Endothelial cell of umbilical vein (primary cell): ENCODE measurements at regions not wholly inside any gene's neighbourhood (a gene's known extent, or its start where the extent isn't known, plus 50 kb on each side); places are given as distances from the start of the nearest gene placed in this dataset.

ENCODE experiments used
- BruUV-seq: library from RNA; stranded (reverse); fragments of 400-500 nt; replicated peaks from 2 replicates; lab custom pipeline; 2021; lab: Mats Ljungman, UMichigan
- CTCF ChIA-PET: fragments of 300-600, 350-600 bp; sonication (Branson Sonifier 250); formaldehyde crosslinking; loops from one replicate; lab custom pipeline; 2021; ENCODE audit warnings: antibody characterized with exemption, inconsistent platforms; lab: Charles Lee
- POLR2A ChIA-PET: fragments of 300-600, 350-600 bp; sonication (Branson Sonifier 250); formaldehyde crosslinking; loops from one replicate; lab custom pipeline; 2021; ENCODE audit warnings: antibody characterized with exemption, inconsistent platforms; lab: Charles Lee
- DNase-seq: peaks from one replicate; pipeline ENCODE4 v3.0.0-alpha.2; 2011; ENCODE audit warnings: low read depth, low spot score
- FAIRE-seq: peaks from 2 replicates; lab custom pipeline; 2011; peaks lifted over from hg19 to GRCh38; lab: Jason Lieb, UNC
- H2AFZ ChIP-seq: 2 replicates; pipeline ENCODE4 v1.6.0; 2012; ENCODE audit warnings: low read depth, low read length, control low read depth, inconsistent platforms
- H3K27ac ChIP-seq: 2 replicates; pipeline ENCODE4 v1.5.1; 2011; ENCODE audit warnings: low read depth, mild to moderate bottlenecking, control low read depth, low read length, moderate library complexity; ENCODE audit not compliant: insufficient read depth
- H3K27me3 ChIP-seq, 2 experiments: 2 replicates each; pipeline versions ENCODE4 v1.6.0 to v1.6.1; 2011; ENCODE audit warnings: low read length in 2 of 2, mixed read lengths in 1 of 2; ENCODE audit not compliant: control insufficient read depth in 2 of 2, insufficient read depth in 2 of 2
- H3K36me3 ChIP-seq, 2 experiments: 2 replicates in 1 of 2; 3 replicates in 1 of 2; pipeline ENCODE4 v1.5.1; 2011; ENCODE audit warnings: low read length in 2 of 2, mild to moderate bottlenecking in 1 of 2, moderate library complexity in 1 of 2; ENCODE audit not compliant: control insufficient read depth in 2 of 2, insufficient read depth in 2 of 2; ENCODE audit errors: extremely low read depth in 1 of 2
- H3K4me1 ChIP-seq: 3 replicates; pipeline ENCODE4 v1.5.1; 2011; ENCODE audit warnings: mild to moderate bottlenecking, low read length; ENCODE audit not compliant: control insufficient read depth, insufficient read depth; ENCODE audit errors: extremely low read depth
- H3K4me2 ChIP-seq: 2 replicates; pipeline ENCODE4 v1.6.1; 2011; ENCODE audit warnings: low read length, control low read depth, mixed read lengths; ENCODE audit not compliant: insufficient read depth
- H3K4me3 ChIP-seq, 3 experiments: fragments of 200-600 bp in 1 of 3; sonication (generic), shearing (Covaris generic) in 1 of 3; replicated peaks in 1 of 3; 2 replicates each; pipeline ENCODE4 v1.5.1; 2011 to 2016; ENCODE audit warnings: control low read depth in 3 of 3, low read length in 3 of 3, mild to moderate bottlenecking in 2 of 3, inconsistent platforms in 1 of 3, low read depth in 1 of 3, moderate library complexity in 1 of 3; ENCODE audit not compliant: insufficient read depth in 1 of 3
- H3K79me2 ChIP-seq: 2 replicates; pipeline ENCODE4 v1.6.0; 2012; ENCODE audit warnings: low read length, inconsistent platforms; ENCODE audit not compliant: control insufficient read depth, insufficient read depth
- H3K9ac ChIP-seq: replicated peaks from 2 replicates; pipeline ENCODE3; 2011; ENCODE audit warnings: low read length, control low read depth; ENCODE audit not compliant: insufficient read depth; ENCODE audit errors: extremely low read depth
- H3K9me1 ChIP-seq: replicated peaks from 3 replicates; pipeline ENCODE4 v1.6.0; 2011; ENCODE audit warnings: mild to moderate bottlenecking, low read length; ENCODE audit not compliant: control insufficient read depth, insufficient read depth; ENCODE audit errors: extremely low read depth
- H3K9me3 ChIP-seq: replicated peaks from 2 replicates; pipeline ENCODE4 v1.5.1; 2012; ENCODE audit warnings: low read length, inconsistent platforms; ENCODE audit not compliant: control insufficient read depth, insufficient read depth
- H4K20me1 ChIP-seq: replicated peaks from 2 replicates; pipeline ENCODE3; 2011; ENCODE audit warnings: mild to moderate bottlenecking, low read length; ENCODE audit not compliant: control insufficient read depth, insufficient read depth; ENCODE audit errors: extremely low read depth
- EZH2 ChIP-seq: IDR thresholded peaks from 2 replicates; pipeline ENCODE4 v1.6.1; 2012; ENCODE audit warnings: borderline replicate concordance, low read depth, mild to moderate bottlenecking, moderate library complexity, low read length, inconsistent platforms; ENCODE audit not compliant: severe bottlenecking
- FOS ChIP-seq: IDR thresholded peaks from 2 replicates; pipeline ENCODE4 v1.6.1; 2011; ENCODE audit warnings: mild to moderate bottlenecking, low read length, moderate library complexity, borderline replicate concordance; ENCODE audit not compliant: insufficient read depth
- GATA2 ChIP-seq: IDR thresholded peaks from 2 replicates; pipeline ENCODE4 v1.7.0; 2011; ENCODE audit warnings: low read depth, mild to moderate bottlenecking, moderate library complexity, mixed read lengths, low read length; ENCODE audit not compliant: insufficient read length, insufficient read depth
- JUN ChIP-seq: IDR thresholded peaks from 2 replicates; pipeline ENCODE4 v1.6.1; 2011; ENCODE audit warnings: borderline replicate concordance, low read depth; ENCODE audit not compliant: insufficient read length, insufficient read depth
- MYC ChIP-seq: IDR thresholded peaks from one replicate; pipeline ENCODE4 v1.6.1; 2011; ENCODE audit warnings: mild to moderate bottlenecking, low read depth, low read length
- POLR2A ChIP-seq: IDR thresholded peaks from 2 replicates; pipeline ENCODE4 v1.6.1; 2012; ENCODE audit warnings: low read depth, mild to moderate bottlenecking, control low read depth, low read length
- POLR2AphosphoS5 ChIP-seq: IDR thresholded peaks from 2 replicates; pipeline ENCODE4 v1.6.1; 2012; ENCODE audit warnings: low read depth, mild to moderate bottlenecking, control low read depth, low read length, moderate library complexity; ENCODE audit not compliant: insufficient read depth
- dilution Hi-C: fragments of 300-500 bp; cut with MboI; formaldehyde crosslinking; loops from one replicate; pipeline ENCODE4 v1.15.0; 2019; ENCODE audit warnings: low sequenced_read_pairs; ENCODE audit not compliant: extremely low pct_ligation_motif_present
- intact Hi-C: fragments of 100-400 bp; cut with micrococcal nuclease; formaldehyde crosslinking; loops from one replicate; pipeline ENCODE4 v1.10.0; 2022
- TF ChIP-seq, protein P1 (sequence below): IDR thresholded peaks from 2 replicates; pipeline ENCODE4 v1.6.1; 2011; ENCODE audit not compliant: insufficient read depth, insufficient read length
- TF ChIP-seq, protein P2 (sequence below), 2 donors: IDR thresholded peaks; 1 replicate in 1 of 2; 2 replicates in 1 of 2; pipeline ENCODE4 v1.5.1; 2011; ENCODE audit warnings: low read length in 2 of 2, mild to moderate bottlenecking in 2 of 2, moderate library complexity in 2 of 2, control low read depth in 1 of 2, inconsistent platforms in 1 of 2, low read depth in 1 of 2; ENCODE audit not compliant: insufficient read depth in 1 of 2; ENCODE audit errors: extremely low read depth in 1 of 2

DNA sequence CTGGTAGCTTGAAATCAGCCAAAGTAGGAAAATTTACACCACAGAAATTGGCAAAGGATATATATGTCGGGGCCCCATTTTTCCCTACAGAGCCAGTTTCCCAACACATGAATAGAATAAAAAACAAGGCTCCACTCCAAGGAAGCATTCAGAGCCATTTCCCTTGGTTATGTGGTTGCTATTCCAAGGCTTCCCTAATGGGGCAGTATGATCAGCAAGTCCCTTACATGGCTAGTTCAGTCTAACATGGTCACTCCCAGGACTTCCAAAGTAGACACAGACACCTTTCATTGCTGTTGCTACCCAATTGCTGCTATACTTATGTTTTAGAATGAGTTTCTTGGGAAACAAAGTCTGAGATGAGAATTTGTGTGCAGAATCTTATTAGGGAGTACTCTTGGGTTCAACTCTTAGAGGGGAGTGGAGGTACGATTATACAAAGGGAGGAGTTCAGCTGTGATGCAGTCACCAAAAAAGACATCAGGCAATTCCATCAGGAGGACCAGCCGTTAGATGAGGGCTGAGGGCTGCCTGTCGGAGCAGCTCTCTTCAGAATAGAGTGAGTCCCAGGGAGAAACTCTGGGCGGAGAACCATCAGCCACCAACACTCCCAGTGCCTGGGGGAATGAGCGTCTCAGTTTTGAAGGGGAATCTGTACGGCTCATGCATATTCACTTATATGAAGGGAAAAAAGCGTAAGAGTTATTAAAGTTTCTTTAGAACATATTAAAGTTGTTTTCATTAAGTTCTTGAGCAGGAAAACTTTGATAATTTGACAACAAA, 92.9 kb downstream of the C21orf91 start:
- H3K27me3 ChIP-seq: no peaks in the 10 kb centered on the region
- H3K9me3 ChIP-seq: no peaks in the 10 kb centered on the region
- no peaks in the 10 kb centered on the region for H3K36me3 ChIP-seq
- no peaks in the 10 kb centered on the region for H4K20me1 ChIP-seq
- H3K4me1 ChIP-seq: no peaks in the 10 kb centered on the region
- no peak overlapping the region for H3K27ac ChIP-seq
- H2AFZ ChIP-seq: no peak overlapping the region
- BruUV-seq: no TSS peak
- FAIRE-seq (no peak), DNase-seq (no peak)
- dilution Hi-C loops: no loop called here
- ChIA-PET POLR2A (no interaction called here), CTCF (no interaction called here)
- intact Hi-C loops: no loop called here
- no peak overlapping the region for H3K9ac ChIP-seq
- H3K4me3 ChIP-seq: no peak overlapping the region
- no peaks in the 10 kb centered on the region for H3K9me1 ChIP-seq
- no peaks in the 10 kb centered on the region for H3K79me2 ChIP-seq
- TF ChIP-seq POLR2AphosphoS5: no peak
- no peak for TF ChIP-seq FOS
- TF ChIP-seq EZH2: no peak
- no peak overlapping the region for H3K4me2 ChIP-seq

DNA sequence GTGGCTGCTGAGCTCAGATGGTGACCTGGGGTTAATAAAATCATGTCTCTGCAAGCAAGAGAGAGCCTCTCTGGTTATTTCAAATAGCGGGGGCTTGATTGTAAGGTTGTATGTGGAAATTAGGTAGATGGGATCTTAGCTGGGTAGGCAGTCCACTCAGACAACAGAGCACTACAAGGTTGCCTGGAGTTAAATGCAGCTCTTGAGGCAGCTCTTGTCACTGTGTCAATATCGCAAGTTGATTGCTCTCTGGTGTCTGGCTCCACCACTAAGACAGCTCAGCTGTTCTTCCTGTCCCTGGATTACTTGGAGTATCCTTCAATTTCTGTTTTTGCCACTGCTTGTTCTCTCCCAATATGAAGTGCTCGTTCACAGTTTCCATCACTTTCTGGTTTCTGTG, 93.8 kb downstream of the C21orf91 start:
- Histone ChIP-seq H3K9ac (no peak overlapping the region), H3K9me1 (no peaks in the 10 kb centered on the region), H3K27me3 (no peaks in the 10 kb centered on the region), H3K9me3 (no peaks in the 10 kb centered on the region), H3K27ac (no peak overlapping the region), H4K20me1 (no peaks in the 10 kb centered on the region), H3K4me3 (no peak overlapping the region), H2AFZ (no peak overlapping the region), H3K79me2 (no peaks in the 10 kb centered on the region), H3K4me2 (no peak overlapping the region), H3K4me1 (no peaks in the 10 kb centered on the region), H3K36me3 (no peaks in the 10 kb centered on the region)
- CTCF ChIA-PET: no interaction called here
- FAIRE-seq (no peak), DNase-seq (no peak)
- intact Hi-C loops (no loop called here), dilution Hi-C loops (no loop called here)
- TF ChIP-seq POLR2AphosphoS5 (no peak), MYC (no peak), JUN (no peak), FOS (no peak), GATA2 (no peak), EZH2 (no peak), POLR2A (no peak)
- TF ChIP-seq, protein P1, sequence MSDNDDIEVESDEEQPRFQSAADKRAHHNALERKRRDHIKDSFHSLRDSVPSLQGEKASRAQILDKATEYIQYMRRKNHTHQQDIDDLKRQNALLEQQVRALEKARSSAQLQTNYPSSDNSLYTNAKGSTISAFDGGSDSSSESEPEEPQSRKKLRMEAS: no peak
- TF ChIP-seq, protein P2, sequence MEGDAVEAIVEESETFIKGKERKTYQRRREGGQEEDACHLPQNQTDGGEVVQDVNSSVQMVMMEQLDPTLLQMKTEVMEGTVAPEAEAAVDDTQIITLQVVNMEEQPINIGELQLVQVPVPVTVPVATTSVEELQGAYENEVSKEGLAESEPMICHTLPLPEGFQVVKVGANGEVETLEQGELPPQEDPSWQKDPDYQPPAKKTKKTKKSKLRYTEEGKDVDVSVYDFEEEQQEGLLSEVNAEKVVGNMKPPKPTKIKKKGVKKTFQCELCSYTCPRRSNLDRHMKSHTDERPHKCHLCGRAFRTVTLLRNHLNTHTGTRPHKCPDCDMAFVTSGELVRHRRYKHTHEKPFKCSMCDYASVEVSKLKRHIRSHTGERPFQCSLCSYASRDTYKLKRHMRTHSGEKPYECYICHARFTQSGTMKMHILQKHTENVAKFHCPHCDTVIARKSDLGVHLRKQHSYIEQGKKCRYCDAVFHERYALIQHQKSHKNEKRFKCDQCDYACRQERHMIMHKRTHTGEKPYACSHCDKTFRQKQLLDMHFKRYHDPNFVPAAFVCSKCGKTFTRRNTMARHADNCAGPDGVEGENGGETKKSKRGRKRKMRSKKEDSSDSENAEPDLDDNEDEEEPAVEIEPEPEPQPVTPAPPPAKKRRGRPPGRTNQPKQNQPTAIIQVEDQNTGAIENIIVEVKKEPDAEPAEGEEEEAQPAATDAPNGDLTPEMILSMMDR (IDR thresholded peaks at IDR 0.05; ENCODE audit: extremely low read depth in 1 of 2, insufficient read depth in 1 of 2, low read depth in 1 of 2, low read length in 2 of 2): no peak
- POLR2A ChIA-PET: no interaction called here
- BruUV-seq: no TSS peak
